Left lung (tissue), 4 donors: ENCODE measurements at regions not wholly inside any gene's neighbourhood (a gene's known extent, or its start where the extent isn't known, plus 50 kb on each side); places are given as distances from the start of the nearest gene placed in this dataset.
A peak's percentile ranks its signal among the peaks of the same experiment; 100 is the strongest.

Experiments used
- ATAC-seq: fragments of 200-7000 bp; cut with Tn5 transposase; one replicate; pipeline ENCODE4 v1.9.1; 2020; ENCODE audit warnings: moderate library complexity
- DNase-seq, 4 donors: peaks; one replicate each; pipeline ENCODE4 v3.0.0-alpha.2; 2013 to 2020
- H3K27ac ChIP-seq, 2 donors: fragments of 200-600 bp; sonication (generic) in 1 of 2; one replicate each; pipeline versions ENCODE4 v1.5.0 to v1.8.0; 2020 to 2021
- H3K27me3 ChIP-seq, 2 donors: fragments of 200-600 bp; sonication (generic) in 1 of 2; one replicate each; pipeline versions ENCODE4 v1.5.0 to v1.8.0; 2020 to 2021
- H3K36me3 ChIP-seq, 2 donors: fragments of 200-600 bp; sonication (generic) in 1 of 2; one replicate each; pipeline versions ENCODE4 v1.5.0 to v1.8.0; 2020 to 2021
- H3K4me1 ChIP-seq, 2 donors: fragments of 200-600 bp; one replicate each; pipeline ENCODE4 v1.8.0; 2021
- H3K4me3 ChIP-seq, 2 donors: fragments of 200-600 bp; sonication (generic) in 1 of 2; one replicate each; pipeline versions ENCODE4 v1.5.0 to v1.8.0; 2020 to 2021; ENCODE audit warnings: mild to moderate bottlenecking in 1 of 2
- H3K9me3 ChIP-seq, 2 donors: fragments of 200-600 bp; sonication (generic) in 1 of 2; one replicate each; pipeline versions ENCODE4 v1.5.0 to v1.8.0; 2020 to 2021
- CTCF ChIP-seq, 2 donors: fragments of 200-600 bp; sonication (generic) in 1 of 2; IDR thresholded peaks; one replicate each; pipeline versions ENCODE4 v1.5.0 to v1.8.0; 2021; ENCODE audit warnings: antibody characterized with exemption in 2 of 2
- intact Hi-C, 2 donors: fragments of 100-400 bp; cut with DNase I; formaldehyde crosslinking; loops; one replicate each; pipeline versions ENCODE4 v1.11.2 to v1.14.2; 2022
- donor health status: DM: no; HTN: yes; CAD: no.
- donor health status: DM: no; HTN: no; CAD: no.

DNA sequence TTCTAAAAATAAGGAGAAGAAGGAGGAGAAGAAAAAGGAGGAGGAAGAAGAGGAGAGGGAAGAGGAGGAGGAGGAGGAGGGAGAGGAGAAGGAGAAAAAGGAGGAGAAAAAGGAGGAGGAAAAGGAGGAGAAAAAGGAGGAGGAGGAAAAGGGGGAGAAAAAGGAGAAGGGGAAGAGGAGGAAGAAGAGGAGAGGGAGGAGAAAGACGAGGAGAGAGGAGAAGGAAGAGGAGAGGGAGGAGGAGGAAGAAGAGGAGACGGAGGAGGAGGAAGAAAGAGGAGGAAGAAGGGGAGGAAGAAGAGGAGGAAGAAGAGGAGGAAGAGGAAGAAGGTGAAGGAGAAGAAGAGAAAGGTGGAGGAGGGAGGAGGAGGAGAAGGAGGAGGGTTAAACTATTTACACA lies 210.2 kb upstream of the TRPM3 start:
- DNase-seq (no peak), ATAC-seq (no peak)
- Histone ChIP-seq H3K27me3 (no peaks in the 10 kb centered on the region), H3K4me1 (no peaks in the 10 kb centered on the region), H3K4me3 (no peak overlapping the region), H3K9me3 (no peaks in the 10 kb centered on the region), H3K36me3 (no peaks in the 10 kb centered on the region), H3K27ac (no peak overlapping the region)
- no peak for TF ChIP-seq CTCF (IDR thresholded peaks at IDR 0.05)
- intact Hi-C loops = no loop called here

- H3K4me1 ChIP-seq = no peaks in the 10 kb centered on the region
- H3K9me3 ChIP-seq = no peaks in the 10 kb centered on the region
- ATAC-seq (no peak), DNase-seq (no peak)
- no peaks in the 10 kb centered on the region for H3K27me3 ChIP-seq
- H3K27ac ChIP-seq = no peak overlapping the region
- TF ChIP-seq CTCF (IDR thresholded peaks at IDR 0.05) = no peak
- intact Hi-C loops = no loop called here
- H3K36me3 ChIP-seq = no peaks in the 10 kb centered on the region
- H3K4me3 ChIP-seq = no peak overlapping the region
Observed at GRCh38 chr9:71329873-71330272, 208.5 kb upstream of the TRPM3 start.

GRCh38 chr9:71326360-71326759 lies 204.9 kb upstream of the TRPM3 start:
- ATAC-seq (peak; percentile 22), DNase-seq (no peak)
- no peaks in the 10 kb centered on the region for H3K27me3 ChIP-seq
- H3K4me3 ChIP-seq = no peak overlapping the region
- H3K4me1 ChIP-seq = no peaks in the 10 kb centered on the region
- no peaks in the 10 kb centered on the region for H3K36me3 ChIP-seq
- intact Hi-C loops = no loop called here
- no peaks in the 10 kb centered on the region for H3K9me3 ChIP-seq
- TF ChIP-seq CTCF (IDR thresholded peaks at IDR 0.05) = no peak
- H3K27ac ChIP-seq = no peak overlapping the region

- intact Hi-C loops = no loop called here
- no peaks in the 10 kb centered on the region for H3K4me1 ChIP-seq
- no peak overlapping the region for H3K27ac ChIP-seq
- no peaks in the 10 kb centered on the region for H3K9me3 ChIP-seq
- no peaks in the 10 kb centered on the region for H3K36me3 ChIP-seq
- DNase-seq = no peak
- no peak overlapping the region for H3K4me3 ChIP-seq
- no peak for ATAC-seq
- TF ChIP-seq CTCF (IDR thresholded peaks at IDR 0.05) = no peak
- H3K27me3 ChIP-seq = no peaks in the 10 kb centered on the region
Observed at GRCh38 chr9:71323357-71323756, 201.9 kb upstream of the TRPM3 start.

GRCh38 chr9:71322311-71322710 lies 200.9 kb upstream of the TRPM3 start:
- intact Hi-C loops = no loop called here
- no peak for TF ChIP-seq CTCF (IDR thresholded peaks at IDR 0.05)
- Histone ChIP-seq H3K9me3 (no peaks in the 10 kb centered on the region), H3K27ac (no peak overlapping the region), H3K36me3 (no peaks in the 10 kb centered on the region), H3K4me1 (no peaks in the 10 kb centered on the region), H3K27me3 (no peaks in the 10 kb centered on the region), H3K4me3 (no peak overlapping the region)
- ATAC-seq = no peak
- no peak for DNase-seq
